GM20000 (cell line): ENCODE measurements at regions not wholly inside any gene's neighbourhood (a gene's known extent, or its start where the extent isn't known, plus 50 kb on each side); places are given as distances from the start of the nearest gene placed in this dataset.

Source experiments
- DNase-seq: peaks from one replicate; pipeline ENCODE4 v3.0.0; 2012; ENCODE audit warnings: low spot score
- TF ChIP-seq, protein P1 (sequence below): IDR thresholded peaks from 2 replicates; pipeline ENCODE4 v1.5.1; 2012; ENCODE audit warnings: mild to moderate bottlenecking, control low read depth; ENCODE audit errors: extremely low read depth, missing control alignments

DNA sequence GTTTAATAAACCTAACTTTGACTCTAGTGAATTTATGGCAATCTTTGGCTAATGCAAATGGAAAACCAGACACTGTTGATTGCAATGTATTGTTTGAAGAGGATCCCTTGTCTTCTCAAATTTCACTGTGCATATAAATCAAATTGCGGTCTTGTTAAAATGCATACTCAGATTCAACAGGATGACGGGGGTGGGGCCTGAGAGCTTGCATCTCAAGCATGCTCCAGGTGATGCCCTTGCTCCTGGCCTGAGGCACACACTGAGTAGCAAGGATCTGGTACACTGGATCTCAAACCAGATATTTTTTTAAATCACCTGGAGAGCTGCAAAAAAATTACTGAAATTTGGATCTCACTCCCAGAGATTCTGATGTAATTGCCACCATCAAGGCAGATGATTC, 463.7 kb downstream of the DNAH5 start:
- DNase-seq = no peak
- TF ChIP-seq, protein P1, sequence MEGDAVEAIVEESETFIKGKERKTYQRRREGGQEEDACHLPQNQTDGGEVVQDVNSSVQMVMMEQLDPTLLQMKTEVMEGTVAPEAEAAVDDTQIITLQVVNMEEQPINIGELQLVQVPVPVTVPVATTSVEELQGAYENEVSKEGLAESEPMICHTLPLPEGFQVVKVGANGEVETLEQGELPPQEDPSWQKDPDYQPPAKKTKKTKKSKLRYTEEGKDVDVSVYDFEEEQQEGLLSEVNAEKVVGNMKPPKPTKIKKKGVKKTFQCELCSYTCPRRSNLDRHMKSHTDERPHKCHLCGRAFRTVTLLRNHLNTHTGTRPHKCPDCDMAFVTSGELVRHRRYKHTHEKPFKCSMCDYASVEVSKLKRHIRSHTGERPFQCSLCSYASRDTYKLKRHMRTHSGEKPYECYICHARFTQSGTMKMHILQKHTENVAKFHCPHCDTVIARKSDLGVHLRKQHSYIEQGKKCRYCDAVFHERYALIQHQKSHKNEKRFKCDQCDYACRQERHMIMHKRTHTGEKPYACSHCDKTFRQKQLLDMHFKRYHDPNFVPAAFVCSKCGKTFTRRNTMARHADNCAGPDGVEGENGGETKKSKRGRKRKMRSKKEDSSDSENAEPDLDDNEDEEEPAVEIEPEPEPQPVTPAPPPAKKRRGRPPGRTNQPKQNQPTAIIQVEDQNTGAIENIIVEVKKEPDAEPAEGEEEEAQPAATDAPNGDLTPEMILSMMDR = no peak

DNA sequence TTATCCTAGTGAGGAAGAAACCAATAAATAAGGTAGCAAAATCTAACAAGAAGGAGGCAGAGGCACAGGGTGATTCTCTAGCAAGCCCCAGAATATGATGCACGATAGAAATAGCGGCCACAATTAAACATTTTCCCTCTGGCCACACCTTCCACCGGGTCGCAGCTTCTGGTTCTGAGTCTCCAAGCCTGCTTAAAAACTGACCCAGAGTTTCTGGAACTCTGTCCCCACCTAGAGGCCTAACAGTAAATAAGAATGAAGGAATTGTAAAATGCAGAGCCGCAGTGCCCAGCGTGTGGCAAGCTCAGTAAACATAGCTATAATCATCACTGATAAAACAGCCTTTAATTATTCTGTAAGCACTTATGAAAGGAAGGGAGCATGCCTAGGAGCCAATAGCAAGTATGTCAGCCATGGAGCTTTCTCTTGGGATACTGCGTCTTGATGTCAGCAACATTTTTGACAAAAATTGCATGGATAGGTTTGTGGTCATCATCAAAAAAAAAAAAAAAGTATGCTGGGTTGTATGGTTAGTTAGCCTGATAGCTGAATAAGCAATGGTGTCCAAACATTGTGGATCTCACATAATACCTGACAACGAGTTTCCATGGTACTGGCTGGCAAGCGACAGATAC, 465.5 kb downstream of the DNAH5 start:
- TF ChIP-seq, protein P1 = no peak

DNA sequence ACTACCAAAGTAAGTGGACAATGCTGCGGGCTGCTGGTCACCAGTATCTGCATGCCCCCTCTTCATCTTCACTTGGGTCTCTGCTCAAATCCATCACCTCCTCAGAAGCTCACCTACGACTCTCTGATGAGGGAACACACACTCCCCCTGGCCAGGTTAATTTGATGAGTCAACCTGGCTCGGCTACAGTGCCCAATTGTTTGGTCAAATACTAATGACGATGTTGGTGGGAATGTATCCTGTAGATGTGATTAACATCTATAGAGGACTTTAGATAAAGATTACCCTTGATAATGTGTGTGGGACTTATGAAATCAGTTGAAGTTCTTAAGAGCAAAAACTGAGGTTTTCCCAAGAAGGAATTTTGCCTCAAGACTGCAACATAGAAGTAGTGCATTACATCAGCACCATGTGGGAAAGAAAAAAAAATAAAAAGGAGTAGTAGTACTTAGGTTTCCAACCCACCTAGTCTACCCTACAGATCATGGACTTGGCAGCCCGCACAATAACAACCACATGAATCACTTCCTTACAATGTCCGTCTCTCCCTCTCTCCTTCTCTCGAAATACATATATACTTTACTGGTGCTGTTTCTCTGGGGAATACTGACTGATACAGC, 467.3 kb downstream of the DNAH5 start:
- DNase-seq = no peak

More for the DNA sequence above, 465.5 kb downstream of the DNAH5 start:
- peak; percentile 19 for DNase-seq

DNA sequence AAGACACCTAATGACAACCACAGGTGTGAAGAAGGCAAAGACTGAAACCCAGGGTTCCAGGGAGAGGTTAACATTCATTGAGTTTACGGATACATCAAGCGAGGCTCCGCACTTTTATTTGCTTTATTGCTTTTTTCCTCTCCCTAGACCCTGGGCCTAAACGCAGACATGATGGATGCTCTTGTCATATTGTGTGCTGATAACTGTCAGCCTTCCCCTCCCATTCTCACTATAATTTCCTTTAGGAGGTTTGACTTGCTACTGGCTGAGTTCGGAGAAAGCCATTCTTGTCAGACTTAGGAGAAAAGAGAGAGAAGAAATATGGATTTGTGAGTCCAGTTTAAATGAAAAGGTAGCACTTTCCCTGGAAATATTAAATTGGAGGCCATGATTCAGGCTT, 471.6 kb downstream of the DNAH5 start:
- TF ChIP-seq, protein P1 = no peak

More for the DNA sequence above, 467.3 kb downstream of the DNAH5 start:
- TF ChIP-seq, protein P1 = no peak

DNA sequence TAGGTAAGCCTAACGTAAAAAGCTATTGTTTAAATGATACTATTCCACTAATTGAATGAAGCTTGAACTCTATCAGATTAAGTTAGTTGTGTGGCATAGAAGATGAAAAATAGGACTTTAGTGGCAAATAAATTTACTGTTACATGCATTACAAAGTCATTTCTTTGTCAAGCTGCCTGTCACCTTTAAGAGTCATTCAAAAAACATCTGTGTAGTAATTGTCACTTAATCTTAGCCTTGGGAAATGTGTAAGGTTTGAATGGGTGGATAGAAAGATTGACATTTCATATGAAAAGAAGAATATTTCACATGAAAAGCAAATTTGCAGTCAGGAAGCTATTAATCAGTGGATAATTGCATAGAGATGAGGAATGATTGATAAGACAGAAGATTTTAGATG, 473.5 kb downstream of the DNAH5 start:
- no peak for DNase-seq

More for the DNA sequence above, 471.6 kb downstream of the DNAH5 start:
- no peak for DNase-seq

DNA sequence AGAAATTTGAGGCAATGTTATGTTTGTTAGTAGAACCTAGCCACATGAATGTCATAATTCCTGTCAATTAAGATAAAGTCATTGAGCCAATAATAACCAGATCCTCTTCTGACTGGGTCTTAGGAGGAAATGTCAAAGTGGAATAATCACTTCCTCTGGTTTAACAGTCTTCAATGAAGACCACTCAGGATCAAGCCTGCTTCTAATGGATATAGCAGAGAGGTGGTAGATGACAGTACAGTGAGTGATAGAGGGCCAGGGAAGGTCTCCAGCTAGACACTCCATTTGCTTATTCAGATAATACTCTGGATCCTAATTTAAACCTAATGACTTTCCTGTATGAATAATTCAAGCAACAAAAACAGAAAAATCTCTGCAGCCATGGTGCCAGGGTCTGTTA, 474.2 kb downstream of the DNAH5 start:
- TF ChIP-seq, protein P1 = no peak
- DNase-seq = no peak

More for the DNA sequence above, 473.5 kb downstream of the DNAH5 start:
- TF ChIP-seq, protein P1 = no peak

DNA sequence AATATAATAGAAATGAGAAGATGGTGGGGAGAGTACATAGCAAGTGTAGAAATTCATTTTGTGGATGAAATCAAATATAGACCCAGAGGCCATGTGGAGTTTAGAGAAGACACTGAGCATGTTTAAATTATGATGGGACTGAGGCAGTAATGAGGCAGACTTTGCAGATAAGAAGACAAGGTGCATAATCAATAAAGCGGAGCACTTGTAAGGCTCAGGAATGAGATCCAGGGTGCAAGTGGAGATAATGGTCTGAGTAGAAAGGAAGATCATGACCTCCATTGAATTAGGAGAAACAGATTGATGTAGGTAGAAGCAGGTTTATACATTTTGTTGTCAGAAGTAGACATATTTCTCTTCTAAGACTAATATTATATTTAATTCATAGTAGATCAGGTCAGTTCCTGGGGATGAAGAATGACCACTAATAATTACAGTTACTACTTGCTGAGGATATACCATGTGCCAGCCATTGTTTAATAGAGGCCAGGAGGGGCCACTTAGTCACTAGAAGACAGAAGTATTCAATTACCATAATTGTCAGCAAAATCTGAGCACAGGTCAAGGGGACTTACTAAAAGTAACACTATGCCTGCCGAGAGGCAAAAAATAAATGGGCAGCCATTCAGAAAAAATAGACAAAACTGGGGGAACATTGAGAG, 479.8 kb downstream of the DNAH5 start:
- no peak for DNase-seq
- TF ChIP-seq, protein P1 = no peak
